ENCODE measurements at regions not wholly inside any gene's neighbourhood (a gene's known extent, or its start where the extent isn't known, plus 50 kb on each side); places are given as distances from the start of the nearest gene placed in this dataset.

DNA sequence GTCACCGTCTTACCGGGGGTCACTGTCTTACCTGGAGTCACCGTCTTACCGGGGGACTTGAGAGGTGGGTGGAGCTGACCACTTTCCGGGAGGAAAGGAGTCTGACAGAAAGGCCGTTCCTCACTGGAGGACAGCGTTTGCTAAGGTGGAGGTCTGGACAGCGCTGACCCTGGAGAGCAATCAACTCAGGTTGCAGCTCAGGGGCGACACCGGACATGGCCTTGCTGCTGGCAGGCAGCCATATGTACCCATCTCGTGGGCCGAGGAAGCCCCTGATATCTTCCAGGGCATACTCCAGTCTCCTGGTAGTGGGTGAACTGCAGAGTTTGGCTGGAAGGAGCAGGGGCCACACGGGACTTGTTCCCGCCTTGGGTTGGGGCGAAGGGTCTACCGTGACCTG lies 234.6 kb upstream of the MYT1L start:
- Mint-ChIP-seq H3K27me3 (ENCODE audit: low read depth) (no peaks in the 10 kb centered on the region), H3K4me1 (peaks cover 8% of the 10 kb centered on the region)
- TF ChIP-seq, protein P1, sequence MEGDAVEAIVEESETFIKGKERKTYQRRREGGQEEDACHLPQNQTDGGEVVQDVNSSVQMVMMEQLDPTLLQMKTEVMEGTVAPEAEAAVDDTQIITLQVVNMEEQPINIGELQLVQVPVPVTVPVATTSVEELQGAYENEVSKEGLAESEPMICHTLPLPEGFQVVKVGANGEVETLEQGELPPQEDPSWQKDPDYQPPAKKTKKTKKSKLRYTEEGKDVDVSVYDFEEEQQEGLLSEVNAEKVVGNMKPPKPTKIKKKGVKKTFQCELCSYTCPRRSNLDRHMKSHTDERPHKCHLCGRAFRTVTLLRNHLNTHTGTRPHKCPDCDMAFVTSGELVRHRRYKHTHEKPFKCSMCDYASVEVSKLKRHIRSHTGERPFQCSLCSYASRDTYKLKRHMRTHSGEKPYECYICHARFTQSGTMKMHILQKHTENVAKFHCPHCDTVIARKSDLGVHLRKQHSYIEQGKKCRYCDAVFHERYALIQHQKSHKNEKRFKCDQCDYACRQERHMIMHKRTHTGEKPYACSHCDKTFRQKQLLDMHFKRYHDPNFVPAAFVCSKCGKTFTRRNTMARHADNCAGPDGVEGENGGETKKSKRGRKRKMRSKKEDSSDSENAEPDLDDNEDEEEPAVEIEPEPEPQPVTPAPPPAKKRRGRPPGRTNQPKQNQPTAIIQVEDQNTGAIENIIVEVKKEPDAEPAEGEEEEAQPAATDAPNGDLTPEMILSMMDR (conservative IDR thresholded peaks at IDR 0.05) = no peak

DNA sequence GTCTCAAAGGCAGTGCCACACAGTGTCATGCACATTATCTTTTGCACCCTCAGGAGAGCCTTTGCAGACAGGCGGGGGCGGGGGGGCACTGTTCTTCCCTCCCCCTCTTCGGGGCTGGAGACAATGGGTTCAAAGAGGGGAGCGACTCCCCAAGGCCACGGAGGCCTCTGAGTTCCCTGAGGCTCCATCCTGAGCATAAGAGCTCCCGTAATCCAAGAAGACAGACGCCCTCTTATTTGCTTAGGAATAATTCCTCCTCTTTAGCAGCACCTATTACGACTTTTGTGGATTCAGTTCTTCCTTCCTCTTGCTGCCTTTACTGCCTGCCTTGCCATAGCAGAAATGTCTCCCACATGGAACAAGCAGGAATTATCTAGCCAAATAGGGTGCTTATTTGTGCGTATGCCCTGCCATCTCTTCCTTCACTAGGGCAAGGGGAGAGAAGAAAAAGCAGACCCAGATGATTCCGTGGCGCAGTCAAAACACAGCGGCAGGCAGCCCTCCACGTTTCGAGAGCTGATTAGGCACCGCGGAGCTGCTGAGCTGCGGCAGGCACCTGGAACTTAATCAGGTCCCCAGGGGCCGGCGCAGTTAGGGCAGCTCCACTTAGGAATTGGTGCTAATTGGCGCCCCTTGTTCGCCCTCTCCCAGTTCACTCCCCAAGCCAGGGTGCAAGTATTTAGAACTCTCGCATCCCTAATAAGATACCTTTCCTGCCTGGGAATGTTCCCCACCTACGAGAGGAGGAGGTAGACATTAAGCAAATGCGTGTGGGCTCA lies 233.4 kb upstream of the MYT1L start:
- Mint-ChIP-seq H3K36me3 (ENCODE audit: low read depth) (no peaks in the 10 kb centered on the region), H3K27ac (ENCODE audit: unreplicated experiment) (no peak overlapping the region), H3K4me3 (no peak overlapping the region), H3K27me3 (ENCODE audit: low read depth) (no peaks in the 10 kb centered on the region), H3K4me1 (peaks cover 4% of the 10 kb centered on the region), H3K9me3 (no peaks in the 10 kb centered on the region)
- DNase-seq (ENCODE audit: low read depth, low spot score) = no peak
- TF ChIP-seq, protein P1 (conservative IDR thresholded peaks at IDR 0.05) = no peak

More for the DNA sequence above, 234.6 kb upstream of the MYT1L start:
- no peak for DNase-seq (ENCODE audit: low read depth, low spot score)
- no peaks in the 10 kb centered on the region for H3K36me3 Mint-ChIP-seq (ENCODE audit: low read depth)
- no peak overlapping the region for H3K27ac Mint-ChIP-seq (ENCODE audit: unreplicated experiment)
- H3K4me3 Mint-ChIP-seq = no peak overlapping the region
- H3K9me3 Mint-ChIP-seq = no peaks in the 10 kb centered on the region

DNA sequence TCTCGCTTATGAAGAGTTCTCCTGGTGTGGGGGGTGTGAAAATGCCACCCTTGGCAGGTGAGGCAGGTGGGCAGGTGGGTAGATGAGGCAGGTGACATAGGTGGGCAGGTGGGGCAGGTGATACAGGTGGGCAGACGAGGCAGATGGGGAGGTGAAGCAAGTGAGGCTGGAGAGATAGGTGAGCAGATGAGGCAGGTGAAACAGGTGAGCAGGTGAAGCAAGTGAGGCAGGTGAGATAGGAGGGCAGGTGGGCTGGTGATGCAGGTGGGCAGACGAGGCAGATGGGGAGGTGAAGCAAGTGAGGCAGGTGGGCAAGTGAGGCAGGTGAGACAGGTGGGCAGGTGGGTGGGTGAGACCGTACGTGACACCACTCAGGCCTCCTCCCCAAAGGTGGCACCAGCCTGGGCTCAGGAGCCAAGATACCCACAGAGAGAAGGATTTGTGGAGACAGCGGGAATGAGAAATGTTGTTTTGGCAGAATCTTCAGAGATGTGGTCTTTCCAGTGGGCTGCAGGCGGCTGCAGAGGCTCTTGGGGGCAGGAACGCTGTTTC lies 232.3 kb upstream of the MYT1L start:
- Mint-ChIP-seq H3K9me3 (no peaks in the 10 kb centered on the region), H3K36me3 (ENCODE audit: low read depth) (no peaks in the 10 kb centered on the region), H3K27me3 (ENCODE audit: low read depth) (no peaks in the 10 kb centered on the region), H3K4me3 (no peak overlapping the region), H3K27ac (ENCODE audit: unreplicated experiment) (no peak overlapping the region), H3K4me1 (peaks cover 4% of the 10 kb centered on the region)
- TF ChIP-seq, protein P1 (conservative IDR thresholded peaks at IDR 0.05) = no peak
- no peak for DNase-seq (ENCODE audit: low read depth, low spot score)

DNA sequence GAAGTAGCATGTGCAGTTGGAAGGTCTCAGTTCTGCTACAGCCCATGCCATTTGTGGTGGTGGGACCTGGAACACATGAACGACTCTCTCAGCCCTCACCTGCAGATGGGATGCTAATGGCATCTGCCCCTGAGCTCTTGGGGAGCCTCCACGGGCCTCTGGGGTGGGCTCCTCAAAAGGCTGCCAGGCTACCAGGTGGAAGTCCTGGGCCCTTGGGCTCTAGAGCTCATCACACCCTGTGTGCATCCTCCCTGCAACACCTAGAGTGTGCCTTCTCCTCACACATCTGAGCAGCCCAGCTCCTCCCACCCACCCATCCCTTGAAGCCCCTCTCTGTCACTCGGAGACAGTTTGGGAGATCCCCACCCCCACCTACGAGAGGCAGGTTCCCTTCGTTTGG lies 231.8 kb upstream of the MYT1L start:
- no peaks in the 10 kb centered on the region for H3K36me3 Mint-ChIP-seq (ENCODE audit: low read depth)
- H3K4me3 Mint-ChIP-seq = no peak overlapping the region
- no peaks in the 10 kb centered on the region for H3K27me3 Mint-ChIP-seq (ENCODE audit: low read depth)
- no peak overlapping the region for H3K27ac Mint-ChIP-seq (ENCODE audit: unreplicated experiment)
- H3K9me3 Mint-ChIP-seq = no peaks in the 10 kb centered on the region
- no peak for DNase-seq (ENCODE audit: low read depth, low spot score)
- TF ChIP-seq, protein P1 (conservative IDR thresholded peaks at IDR 0.05) = no peak
- H3K4me1 Mint-ChIP-seq = peaks cover 4% of the 10 kb centered on the region

DNA sequence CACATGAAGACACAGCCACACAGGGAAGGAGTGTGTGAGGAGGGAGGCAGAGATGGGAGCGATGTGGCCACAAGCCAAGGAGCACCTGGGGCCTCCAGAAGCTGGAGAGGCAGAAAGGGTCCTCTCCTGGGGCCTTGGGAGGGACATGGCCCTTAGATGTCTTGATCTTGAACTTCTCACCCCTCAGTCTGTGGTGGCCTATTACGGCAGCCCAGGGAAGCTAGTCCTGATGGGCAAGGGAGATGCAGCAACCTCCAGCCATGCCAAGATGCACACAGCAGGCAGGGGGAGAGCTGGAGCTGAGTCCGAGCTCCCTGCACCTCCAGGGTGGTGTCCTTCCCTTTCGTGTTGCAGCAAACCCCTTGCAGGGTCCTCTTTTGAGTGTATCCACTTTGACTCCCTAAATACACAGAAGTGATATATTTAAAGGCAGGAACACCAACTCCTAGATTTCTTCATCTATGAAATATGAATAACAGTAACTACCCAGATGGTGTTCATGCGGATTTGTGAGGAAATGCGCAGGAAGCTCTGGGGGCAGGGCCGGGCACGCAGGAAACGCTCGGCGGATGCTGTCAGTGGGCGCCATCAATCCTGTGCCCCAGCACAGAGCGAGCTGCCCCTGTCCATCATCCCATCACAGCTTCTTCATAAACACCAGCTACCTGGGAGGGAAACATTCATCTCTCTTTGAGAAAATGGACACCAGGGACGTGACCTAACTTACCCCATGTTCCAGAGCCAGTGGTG lies 230.4 kb upstream of the MYT1L start:
- TF ChIP-seq, protein P1 (conservative IDR thresholded peaks at IDR 0.05) = no peak
- DNase-seq (ENCODE audit: low read depth, low spot score) = no peak
- Mint-ChIP-seq H3K27ac (ENCODE audit: unreplicated experiment) (no peak overlapping the region), H3K4me3 (no peak overlapping the region), H3K36me3 (ENCODE audit: low read depth) (no peaks in the 10 kb centered on the region), H3K4me1 (peaks cover 4% of the 10 kb centered on the region), H3K27me3 (ENCODE audit: low read depth) (peaks cover 2% of the 10 kb centered on the region), H3K9me3 (no peaks in the 10 kb centered on the region)
